ENCODE measurements at regions not wholly inside any gene's neighbourhood (a gene's known extent, or its start where the extent isn't known, plus 50 kb on each side); places are given as distances from the start of the nearest gene placed in this dataset.

DNA sequence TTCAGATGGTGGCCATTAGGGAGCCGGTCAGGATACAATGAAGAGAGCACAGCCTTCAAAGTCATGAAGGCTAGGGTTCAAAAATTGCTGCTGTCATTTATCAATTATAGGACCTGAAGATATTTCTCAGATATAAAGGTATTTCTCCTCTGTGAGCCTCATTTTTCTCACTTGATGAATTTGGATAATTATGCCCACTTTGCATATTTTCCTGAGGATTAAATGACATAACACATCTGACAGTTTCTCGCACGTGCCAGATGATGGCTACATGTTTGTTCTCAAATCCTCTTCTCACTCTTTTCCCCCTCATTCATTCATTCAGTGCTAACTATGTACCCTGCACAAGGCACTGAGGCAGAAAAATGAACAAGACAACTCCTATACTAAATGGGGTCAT, 391.6 kb downstream of the INHBA start:
- TF ChIP-seq, protein P1, sequence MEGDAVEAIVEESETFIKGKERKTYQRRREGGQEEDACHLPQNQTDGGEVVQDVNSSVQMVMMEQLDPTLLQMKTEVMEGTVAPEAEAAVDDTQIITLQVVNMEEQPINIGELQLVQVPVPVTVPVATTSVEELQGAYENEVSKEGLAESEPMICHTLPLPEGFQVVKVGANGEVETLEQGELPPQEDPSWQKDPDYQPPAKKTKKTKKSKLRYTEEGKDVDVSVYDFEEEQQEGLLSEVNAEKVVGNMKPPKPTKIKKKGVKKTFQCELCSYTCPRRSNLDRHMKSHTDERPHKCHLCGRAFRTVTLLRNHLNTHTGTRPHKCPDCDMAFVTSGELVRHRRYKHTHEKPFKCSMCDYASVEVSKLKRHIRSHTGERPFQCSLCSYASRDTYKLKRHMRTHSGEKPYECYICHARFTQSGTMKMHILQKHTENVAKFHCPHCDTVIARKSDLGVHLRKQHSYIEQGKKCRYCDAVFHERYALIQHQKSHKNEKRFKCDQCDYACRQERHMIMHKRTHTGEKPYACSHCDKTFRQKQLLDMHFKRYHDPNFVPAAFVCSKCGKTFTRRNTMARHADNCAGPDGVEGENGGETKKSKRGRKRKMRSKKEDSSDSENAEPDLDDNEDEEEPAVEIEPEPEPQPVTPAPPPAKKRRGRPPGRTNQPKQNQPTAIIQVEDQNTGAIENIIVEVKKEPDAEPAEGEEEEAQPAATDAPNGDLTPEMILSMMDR (IDR thresholded peaks at IDR 0.05): no peak
- peaks cover 0 to 6% of the 10 kb centered on the region in 2 experiments for H3K9me3 ChIP-seq (ENCODE audit: control insufficient read depth in 1 of 2, insufficient read depth in 1 of 2, low read length in 2 of 2)
- no peaks in the 10 kb centered on the region for H3K36me3 ChIP-seq (ENCODE audit: insufficient read depth, low read length)
- H3K36me3 Mint-ChIP-seq (ENCODE audit: low read depth): no peaks in the 10 kb centered on the region
- H3K4me3 ChIP-seq (ENCODE audit: low read length): no peak overlapping the region
- no peak overlapping the region for H3K4me3 Mint-ChIP-seq
- H3K27me3 ChIP-seq (ENCODE audit: control insufficient read depth in 1 of 2, insufficient read depth in 2 of 2, low read length in 2 of 2): no peaks in the 10 kb centered on the region
- no peaks in the 10 kb centered on the region for H3K9me3 Mint-ChIP-seq
- intact Hi-C loops (cut with DNase I, micrococcal nuclease): no loop called here
- ChIA-PET POLR2A (no interaction called here), CTCF (no interaction called here)
- no peaks in the 10 kb centered on the region for H3K27me3 Mint-ChIP-seq
- no peak for ATAC-seq (ENCODE audit: poor library complexity)
- no peaks in the 10 kb centered on the region for H3K4me1 ChIP-seq (ENCODE audit: insufficient read depth, low read length)
- no peak overlapping the region for H3K27ac ChIP-seq (ENCODE audit: low read depth in 1 of 2, low read length in 2 of 2)
- H3K4me1 Mint-ChIP-seq (ENCODE audit: low read depth): no peaks in the 10 kb centered on the region
- no peak overlapping the region for H3K27ac Mint-ChIP-seq
- no peak for DNase-seq

DNA sequence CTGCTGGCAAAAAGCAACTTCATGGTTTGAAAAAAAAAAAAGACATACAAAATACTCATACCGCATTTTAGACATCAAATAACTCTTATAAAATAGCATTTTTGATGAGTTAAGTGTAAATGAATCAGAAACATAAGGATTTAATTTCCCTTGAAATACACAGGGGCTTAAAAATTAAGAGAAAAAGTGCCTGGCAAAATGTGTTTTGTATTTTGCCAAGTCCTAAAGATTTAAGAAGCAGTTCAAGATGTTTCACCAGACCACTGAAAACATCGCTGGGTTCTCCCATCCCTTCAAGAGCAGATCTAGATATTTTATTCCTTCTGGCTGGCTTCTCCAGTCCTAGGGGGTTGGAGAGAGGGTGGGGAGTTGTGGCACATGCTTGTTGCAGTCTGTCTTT, 396.4 kb downstream of the INHBA start:
- Mint-ChIP-seq H3K4me3 (no peak overlapping the region), H3K27me3 (no peaks in the 10 kb centered on the region), H3K4me1 (ENCODE audit: low read depth) (no peaks in the 10 kb centered on the region), H3K9me3 (no peaks in the 10 kb centered on the region), H3K36me3 (ENCODE audit: low read depth) (no peaks in the 10 kb centered on the region), H3K27ac (no peak overlapping the region)
- TF ChIP-seq, protein P1 (IDR thresholded peaks at IDR 0.05): no peak
- H3K4me1 ChIP-seq (ENCODE audit: insufficient read depth, low read length): no peaks in the 10 kb centered on the region
- ChIA-PET CTCF (no interaction called here), POLR2A (no interaction called here)
- no peak for ATAC-seq (ENCODE audit: poor library complexity)
- no peaks in the 10 kb centered on the region for H3K36me3 ChIP-seq (ENCODE audit: insufficient read depth, low read length)
- no peak for DNase-seq
- no peak overlapping the region for H3K27ac ChIP-seq (ENCODE audit: low read depth in 1 of 2, low read length in 2 of 2)
- intact Hi-C loops (cut with DNase I, micrococcal nuclease): no loop called here
- no peaks in the 10 kb centered on the region for H3K27me3 ChIP-seq (ENCODE audit: control insufficient read depth in 1 of 2, insufficient read depth in 2 of 2, low read length in 2 of 2)
- no peak overlapping the region for H3K4me3 ChIP-seq (ENCODE audit: low read length)
- H3K9me3 ChIP-seq (ENCODE audit: control insufficient read depth in 1 of 2, insufficient read depth in 1 of 2, low read length in 2 of 2): peaks cover 0 to 8% of the 10 kb centered on the region in 2 experiments

DNA sequence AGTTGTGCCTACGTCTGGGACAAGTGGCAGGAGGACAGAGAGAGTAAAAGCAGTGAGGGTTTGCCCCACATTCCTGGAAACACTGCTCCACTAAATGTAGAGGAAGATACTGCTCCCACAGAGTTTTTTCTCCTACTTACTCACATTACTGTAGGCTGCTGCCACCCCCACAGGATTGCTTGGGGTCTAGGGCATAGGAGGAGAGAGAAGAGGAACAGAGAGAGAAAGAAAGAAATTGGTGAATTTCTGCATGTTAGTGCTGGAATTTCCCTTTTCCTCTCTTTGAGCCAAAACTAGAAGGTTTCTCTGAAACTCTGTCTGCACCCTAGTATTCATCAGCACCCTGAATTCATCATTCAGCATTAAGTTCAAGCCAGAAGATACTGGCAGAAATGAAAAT, 397.9 kb downstream of the INHBA start:
- Histone ChIP-seq H3K4me3 (ENCODE audit: low read length) (no peak overlapping the region), H3K4me1 (ENCODE audit: insufficient read depth, low read length) (no peaks in the 10 kb centered on the region), H3K27me3 (ENCODE audit: control insufficient read depth in 1 of 2, insufficient read depth in 2 of 2, low read length in 2 of 2) (no peaks in the 10 kb centered on the region), H3K27ac (ENCODE audit: low read depth in 1 of 2, low read length in 2 of 2) (no peak overlapping the region), H3K9me3 (ENCODE audit: control insufficient read depth in 1 of 2, insufficient read depth in 1 of 2, low read length in 2 of 2) (peaks cover 0 to 9% of the 10 kb centered on the region in 2 experiments), H3K36me3 (ENCODE audit: insufficient read depth, low read length) (no peaks in the 10 kb centered on the region)
- intact Hi-C loops (cut with DNase I, micrococcal nuclease): no loop called here
- DNase-seq (no peak), ATAC-seq (ENCODE audit: poor library complexity) (no peak)
- TF ChIP-seq, protein P1 (IDR thresholded peaks at IDR 0.05): no peak
- POLR2A ChIA-PET: no interaction called here
- CTCF ChIA-PET: no interaction called here
- H3K27me3 Mint-ChIP-seq: no peaks in the 10 kb centered on the region
- H3K36me3 Mint-ChIP-seq (ENCODE audit: low read depth): no peaks in the 10 kb centered on the region
- H3K9me3 Mint-ChIP-seq: no peaks in the 10 kb centered on the region
- H3K4me1 Mint-ChIP-seq (ENCODE audit: low read depth): no peaks in the 10 kb centered on the region
- no peak overlapping the region for H3K4me3 Mint-ChIP-seq
- no peak overlapping the region for H3K27ac Mint-ChIP-seq
